Heart left ventricle (tissue), 13 donors: ENCODE measurements at regions not wholly inside any gene's neighbourhood (a gene's known extent, or its start where the extent isn't known, plus 50 kb on each side); places are given as distances from the start of the nearest gene placed in this dataset.

ENCODE experiments used
- POLR2A ChIP-seq, 2 donors: fragments of 450-650 bp; IDR thresholded peaks; one replicate each; pipeline ENCODE4 v1.6.1; 2017; ENCODE audit warnings: antibody characterized with exemption in 2 of 2, mild to moderate bottlenecking in 2 of 2, moderate library complexity in 2 of 2
- TF ChIP-seq, protein P1 (sequence below), 12 donors: fragments of 200-600 bp; sonication (generic) in 4 of 12; IDR thresholded peaks; one replicate each; pipeline versions ENCODE4 v1.5.0 to v1.8.0; 2018 to 2022; ENCODE audit warnings: antibody characterized with exemption in 12 of 12, mild to moderate bottlenecking in 5 of 12
- donor health status: ischemic (EF 13 %, LVEDD 7.1; RV severe dilation, severe dysfunction).
- donor health status: DM: no; HTN: yes; CAD: no.
- donor health status: DM: no; HTN: no; CAD: no.
- donor health status: ischemic (EF 25% LVEDD 6.9; RV normal size, moderate dysfunction).
- donor health status: ischemic (EF 25% LVEDD 5.7; RV mildly dilated, moderate dysfunction).
- donor health status: ischemic (EF 35%, LVEDD 5.7; RV mildly dilated, moderate dysfunction).
- donor health status: nonischemic (EF 11% LVEDD 7.7; RV severe dilation, severe dysfunction).
- donor health status: DM: yes; HTN: yes; CAD: no.
- donor health status: PGD.
- donor health status: ischemic (EF 29% LVEDD 5.4; RV normal size, mild dysfunction).
- donor health status: nonischemic (EF 23%, LVEDD 6.1; RV moderate dilation, normal function).

GRCh38 chr9:86494644-86495111 lies 140.5 kb upstream of the TUT7 start:
- TF ChIP-seq, protein P1, sequence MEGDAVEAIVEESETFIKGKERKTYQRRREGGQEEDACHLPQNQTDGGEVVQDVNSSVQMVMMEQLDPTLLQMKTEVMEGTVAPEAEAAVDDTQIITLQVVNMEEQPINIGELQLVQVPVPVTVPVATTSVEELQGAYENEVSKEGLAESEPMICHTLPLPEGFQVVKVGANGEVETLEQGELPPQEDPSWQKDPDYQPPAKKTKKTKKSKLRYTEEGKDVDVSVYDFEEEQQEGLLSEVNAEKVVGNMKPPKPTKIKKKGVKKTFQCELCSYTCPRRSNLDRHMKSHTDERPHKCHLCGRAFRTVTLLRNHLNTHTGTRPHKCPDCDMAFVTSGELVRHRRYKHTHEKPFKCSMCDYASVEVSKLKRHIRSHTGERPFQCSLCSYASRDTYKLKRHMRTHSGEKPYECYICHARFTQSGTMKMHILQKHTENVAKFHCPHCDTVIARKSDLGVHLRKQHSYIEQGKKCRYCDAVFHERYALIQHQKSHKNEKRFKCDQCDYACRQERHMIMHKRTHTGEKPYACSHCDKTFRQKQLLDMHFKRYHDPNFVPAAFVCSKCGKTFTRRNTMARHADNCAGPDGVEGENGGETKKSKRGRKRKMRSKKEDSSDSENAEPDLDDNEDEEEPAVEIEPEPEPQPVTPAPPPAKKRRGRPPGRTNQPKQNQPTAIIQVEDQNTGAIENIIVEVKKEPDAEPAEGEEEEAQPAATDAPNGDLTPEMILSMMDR (IDR thresholded peaks at IDR 0.05): no peak
- no peak for TF ChIP-seq POLR2A (IDR thresholded peaks at IDR 0.05)
